GM19455 (cell line): ENCODE measurements at regions not wholly inside any gene's neighbourhood (a gene's known extent, or its start where the extent isn't known, plus 50 kb on each side); places are given as distances from the start of the nearest gene placed in this dataset.
"Not testable (repeated sequence)": the region's sequence is repeated elsewhere in the genome, so short reads cannot be mapped to it uniquely, and the experiment has no call there.

Experiments used
- ATAC-seq: cut with Tn5 transposase; IDR thresholded peaks from one replicate; pipeline ENCODE4 v1.9.1; 2021; ENCODE audit not compliant: unreplicated experiment

GRCh38 chr12:83960767-83961166, 951.8 kb downstream of the SLC6A15 start:
- ATAC-seq, result no peak

GRCh38 chr12:83958997-83959396, 953.6 kb downstream of the SLC6A15 start:
- no peak for ATAC-seq

- ATAC-seq, result no peak
These were observed 957.5 kb downstream of the SLC6A15 start for GRCh38 chr12:83954956-83955601.

GRCh38 chr12:83954071-83954789, 958.4 kb downstream of the SLC6A15 start:
- ATAC-seq, result no peak

GRCh38 chr12:83945871-83946270, 966.7 kb downstream of the SLC6A15 start:
- ATAC-seq, result no peak

GRCh38 chr12:83939718-83940117, 972.9 kb downstream of the SLC6A15 start:
- no peak for ATAC-seq

- no peak for ATAC-seq
These were observed 979.0 kb downstream of the SLC6A15 start for GRCh38 chr12:83933615-83934014.

GRCh38 chr12:83932011-83932410, 980.6 kb downstream of the SLC6A15 start:
- ATAC-seq, result no peak

- ATAC-seq, result no peak
These were observed 981.1 kb downstream of the SLC6A15 start for GRCh38 chr12:83931451-83931850.

GRCh38 chr12:83929792-83930191, 982.8 kb downstream of the SLC6A15 start:
- ATAC-seq, result not testable (repeated sequence)

- no peak for ATAC-seq
These were observed 991.6 kb downstream of the SLC6A15 start for GRCh38 chr12:83920821-83921547.

- ATAC-seq, result no peak
These were observed 993.5 kb downstream of the SLC6A15 start for GRCh38 chr12:83919081-83919480.

- ATAC-seq, result no peak
These were observed 1008.4 kb downstream of the SLC6A15 start for GRCh38 chr12:83904175-83904574.

GRCh38 chr12:83896416-83896815, 1016.2 kb downstream of the SLC6A15 start:
- ATAC-seq, result no peak

- ATAC-seq, result no peak
These were observed 1019.5 kb downstream of the SLC6A15 start for GRCh38 chr12:83893101-83893500.

GRCh38 chr12:83889745-83890144, 1022.9 kb downstream of the SLC6A15 start:
- no peak for ATAC-seq

GRCh38 chr12:83886479-83886878, 1026.1 kb downstream of the SLC6A15 start:
- no peak for ATAC-seq

GRCh38 chr12:83870921-83871599, 1041.5 kb downstream of the SLC6A15 start:
- not testable (repeated sequence) for ATAC-seq

- no peak for ATAC-seq
These were observed 1046.1 kb downstream of the SLC6A15 start for GRCh38 chr12:83866477-83866876.

GRCh38 chr12:83865431-83865830, 1047.2 kb downstream of the SLC6A15 start:
- ATAC-seq, result no peak

- no peak for ATAC-seq
These were observed 1048.5 kb downstream of the SLC6A15 start for GRCh38 chr12:83864054-83864453.
